ENCODE measurements at regions not wholly inside any gene's neighbourhood (a gene's known extent, or its start where the extent isn't known, plus 50 kb on each side); places are given as distances from the start of the nearest gene placed in this dataset.

- WGBS, result 53% methylated on average over 2 of the region's 2 CpGs
Observed at GRCh38 chr20:54361475-54361874, 113.9 kb upstream of the DOK5 start.

More at GRCh38 chr20:54361475-54361874, 113.9 kb upstream of the DOK5 start:
- Histone ChIP-seq H3K9ac (ENCODE audit: low read depth in 1 of 2, low read length in 2 of 2) (no peak overlapping the region), H3K36me3 (ENCODE audit: control insufficient read depth in 4 of 4, insufficient read depth in 3 of 4, low read depth in 1 of 4, low read length in 3 of 4) (no peaks in the 10 kb centered on the region), H3K27me3 (ENCODE audit: control insufficient read depth in 4 of 4, insufficient read depth in 4 of 4, low read length in 3 of 4) (no peaks in the 10 kb centered on the region), H3K9me3 (ENCODE audit: control insufficient read depth in 4 of 4, low read length in 3 of 4) (no peaks in the 10 kb centered on the region), H3K4me3 (ENCODE audit: low read depth in 1 of 3, low read length in 3 of 3) (no peak overlapping the region), H3K27ac (ENCODE audit: low read depth in 1 of 2, low read length in 2 of 2) (no peak overlapping the region), H3K4me1 (ENCODE audit: control insufficient read depth in 4 of 4, insufficient read depth in 4 of 4, low read length in 3 of 4) (peaks cover 0 to 3% (median 2%) of the 10 kb centered on the region in 4 donors)
- TF ChIP-seq MAX (IDR thresholded peaks at IDR 0.05) (no peak), NR2F2 (IDR thresholded peaks at IDR 0.05) (no peak), REST (IDR thresholded peaks at IDR 0.05) (no peak), EGR1 (IDR thresholded peaks at IDR 0.05; ENCODE audit: low read depth in 2 of 2) (no peak), YY1 (IDR thresholded peaks at IDR 0.05) (no peak), ZBTB33 (IDR thresholded peaks at IDR 0.05) (no peak), RAD21 (IDR thresholded peaks at IDR 0.05) (no peak), FOXA1 (IDR thresholded peaks at IDR 0.05) (no peak), SP1 (IDR thresholded peaks at IDR 0.05) (no peak), RXRA (IDR thresholded peaks at IDR 0.05) (no peak), CTCF (IDR thresholded peaks at IDR 0.05; ENCODE audit: low read depth, low read length, missing input control) (no peak), HNF4G (IDR thresholded peaks at IDR 0.05) (no peak), FOXA2 (IDR thresholded peaks at IDR 0.05) (no peak), HNF4A (conservative IDR thresholded peaks at IDR 0.05) (no peak), ATF3 (IDR thresholded peaks at IDR 0.05) (no peak), JUND (IDR thresholded peaks at IDR 0.05) (no peak), TAF1 (conservative IDR thresholded peaks at IDR 0.05) (no peak)
- no peak for DNase-seq (ENCODE audit: low spot score)

Data from liver (tissue), 8 donors.